ENCODE measurements at regions not wholly inside any gene's neighbourhood (a gene's known extent, or its start where the extent isn't known, plus 50 kb on each side); places are given as distances from the start of the nearest gene placed in this dataset.

GRCh38 chr16:60818465-60818864 is 1217.8 kb downstream of the CDH8 start:
- H3K27ac ChIP-seq, result no peak overlapping the region

GRCh38 chr16:60816461-60816860 is 1219.8 kb downstream of the CDH8 start:
- H3K27ac ChIP-seq, result no peak overlapping the region
- no peak for TF ChIP-seq CTCF (conservative IDR thresholded peaks at IDR 0.05)

More at GRCh38 chr16:60818465-60818864, 1217.8 kb downstream of the CDH8 start:
- TF ChIP-seq CTCF (conservative IDR thresholded peaks at IDR 0.05), result no peak

GRCh38 chr16:60815865-60816264 is 1220.4 kb downstream of the CDH8 start:
- no peak for TF ChIP-seq CTCF (conservative IDR thresholded peaks at IDR 0.05)
- H3K27ac ChIP-seq, result no peak overlapping the region

- no peak for TF ChIP-seq CTCF (conservative IDR thresholded peaks at IDR 0.05)
- no peak overlapping the region for H3K27ac ChIP-seq
Measured at GRCh38 chr16:60815033-60815432, 1221.2 kb downstream of the CDH8 start.

- H3K27ac ChIP-seq, result no peak overlapping the region
- no peak for TF ChIP-seq CTCF (conservative IDR thresholded peaks at IDR 0.05)
Measured at GRCh38 chr16:60811657-60812056, 1224.6 kb downstream of the CDH8 start.

GRCh38 chr16:60811051-60811608 is 1225.1 kb downstream of the CDH8 start:
- TF ChIP-seq CTCF (conservative IDR thresholded peaks at IDR 0.05), result no peak
- H3K27ac ChIP-seq, result no peak overlapping the region

GRCh38 chr16:60810250-60810649 is 1226.0 kb downstream of the CDH8 start:
- no peak overlapping the region for H3K27ac ChIP-seq
- no peak for TF ChIP-seq CTCF (conservative IDR thresholded peaks at IDR 0.05)
